RPMI8226 (cell line): ENCODE measurements at regions not wholly inside any gene's neighbourhood (a gene's known extent, or its start where the extent isn't known, plus 50 kb on each side); places are given as distances from the start of the nearest gene placed in this dataset.

ENCODE experiments used
- DNase-seq: peaks from one replicate; pipeline ENCODE4 v3.0.0-alpha.2; 2015

- DNase-seq: no peak
Measured at GRCh38 chr7:155360495-155361345, 63.0 kb downstream of the INSIG1 start.

- DNase-seq: no peak
Measured at GRCh38 chr7:155361346-155361680, 63.6 kb downstream of the INSIG1 start.

DNA sequence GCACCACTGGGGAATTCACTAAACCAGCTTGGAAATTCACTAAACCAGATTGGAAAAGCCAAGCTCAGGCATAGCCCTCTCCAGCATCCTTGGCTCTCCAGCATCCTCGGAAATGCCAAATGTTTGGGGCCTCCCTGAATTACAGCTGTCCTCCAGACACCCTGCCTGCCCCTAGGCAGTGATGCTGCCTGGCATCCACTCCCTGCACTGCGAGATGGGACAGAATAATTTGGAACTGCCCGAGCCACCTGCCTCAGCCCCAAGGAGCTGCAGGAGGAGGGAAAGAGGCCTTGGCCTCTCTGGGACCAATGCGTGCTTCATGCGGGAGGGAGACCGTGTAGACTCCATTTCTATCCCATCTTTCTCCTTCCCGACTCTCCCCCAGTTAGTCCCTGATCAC, 64.3 kb downstream of the INSIG1 start:
- no peak for DNase-seq

DNA sequence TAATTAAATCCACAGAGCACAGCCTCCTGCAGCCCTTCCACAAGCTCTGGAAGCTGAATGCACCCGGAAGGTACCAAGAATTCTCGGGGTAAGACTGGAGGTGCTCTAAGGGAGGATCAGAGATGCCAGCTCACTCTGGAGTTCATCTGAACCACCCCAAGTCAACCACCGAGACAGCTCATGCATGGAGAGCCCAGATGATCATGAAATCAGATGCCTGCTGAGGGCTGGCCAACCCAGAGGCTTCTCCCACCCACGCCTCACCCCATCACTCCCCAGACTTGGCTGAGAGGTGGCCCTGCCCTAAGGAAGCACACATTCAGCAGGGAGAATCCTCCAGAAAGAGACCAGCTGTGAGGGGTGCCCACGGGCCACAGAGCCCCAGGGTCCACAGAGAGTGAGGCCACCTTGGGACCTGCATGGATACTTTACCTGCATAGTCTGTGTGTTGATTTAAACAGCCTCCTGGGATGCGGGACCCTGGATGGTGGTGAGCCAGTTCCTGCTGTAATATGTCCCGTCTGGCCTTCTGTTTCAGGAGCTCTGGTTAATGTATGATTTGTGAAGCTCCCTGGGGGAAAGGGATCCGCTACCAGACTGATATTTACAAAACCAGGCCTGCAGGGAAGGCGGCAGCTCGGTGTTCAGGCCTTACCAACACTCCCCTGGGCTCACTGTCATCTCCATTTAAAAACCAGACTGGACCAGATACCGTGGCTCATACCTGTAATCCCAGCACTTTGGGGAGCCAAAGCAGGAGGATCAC, 64.9 kb downstream of the INSIG1 start:
- DNase-seq: no peak

GRCh38 chr7:155363146-155363539, 65.5 kb downstream of the INSIG1 start:
- DNase-seq: no peak

DNA sequence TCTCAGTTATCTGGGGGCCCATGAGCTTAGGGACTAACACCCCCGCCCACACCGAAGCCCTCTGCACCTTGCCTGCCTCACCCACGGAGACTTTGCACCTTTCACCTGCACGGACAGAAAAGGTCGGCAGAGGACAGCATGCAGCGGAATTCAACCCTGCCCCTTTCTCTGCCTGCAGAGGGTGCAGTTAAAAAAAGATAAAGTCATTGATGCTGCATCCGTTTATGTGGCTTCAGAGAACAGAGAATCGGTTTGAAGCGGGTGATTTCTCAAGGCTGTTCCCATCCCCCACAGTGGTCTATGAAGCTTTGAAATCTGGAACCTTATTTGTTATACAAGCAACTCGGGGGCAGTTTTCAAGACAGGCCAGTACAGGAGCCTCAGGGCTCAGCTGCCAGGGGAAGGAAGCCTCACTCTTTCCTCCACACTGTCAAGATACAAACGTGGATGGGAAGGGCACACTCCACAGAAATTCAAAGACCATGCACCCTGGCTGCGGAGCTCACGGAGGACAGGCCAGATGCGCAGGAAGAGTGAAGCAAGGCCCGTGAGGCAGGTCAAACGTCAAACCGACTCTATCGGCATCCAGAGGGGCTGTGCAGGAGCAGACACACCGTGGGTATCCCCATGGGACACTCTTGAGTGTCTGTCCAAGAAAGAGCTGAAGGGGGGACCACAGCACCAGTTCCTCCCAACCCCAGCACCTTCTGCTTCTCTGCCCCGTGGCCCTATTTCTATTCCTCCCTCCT, 66.3 kb downstream of the INSIG1 start:
- DNase-seq: peak; percentile 56

DNA sequence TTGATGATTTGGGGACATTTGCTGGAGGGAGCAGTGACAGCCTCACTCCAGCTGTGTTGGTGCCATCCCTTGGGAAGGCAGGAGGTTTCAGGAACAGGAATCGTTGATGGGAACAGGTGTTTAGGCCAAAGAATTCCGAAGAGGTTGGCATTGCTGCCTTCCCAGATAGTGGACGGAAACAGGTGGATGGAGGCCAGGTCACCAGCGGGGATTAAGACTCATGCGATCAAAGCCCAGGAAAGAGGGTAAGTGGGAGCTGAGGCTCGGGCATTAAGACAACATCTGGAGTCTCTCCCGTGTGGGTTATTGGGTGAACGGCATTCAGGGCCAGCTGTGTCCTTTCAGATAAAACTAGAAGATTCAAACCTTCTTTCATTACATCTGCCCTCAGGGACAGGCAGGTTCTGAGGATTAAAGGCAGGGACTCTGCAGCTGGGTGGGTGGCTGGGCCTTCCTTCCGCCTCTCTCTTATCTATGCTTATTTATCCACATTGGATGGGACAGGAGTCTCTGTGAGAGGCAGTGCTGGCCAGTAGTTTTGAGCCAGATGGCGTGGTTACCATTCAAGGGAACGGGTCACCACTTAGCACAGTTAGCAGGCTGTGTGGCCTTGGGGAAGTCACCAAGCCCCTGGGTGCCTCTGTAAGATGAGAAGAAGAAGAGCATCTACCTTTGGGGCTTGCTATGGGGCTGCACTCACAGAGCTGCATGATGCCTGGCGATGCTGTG, 67.6 kb downstream of the INSIG1 start:
- no peak for DNase-seq

GRCh38 chr7:155368894-155369600, 71.4 kb downstream of the INSIG1 start:
- no peak for DNase-seq

- DNase-seq: no peak
Measured at GRCh38 chr7:155369766-155370165, 72.1 kb downstream of the INSIG1 start.

- DNase-seq: no peak
Measured at GRCh38 chr7:155371331-155371883, 73.7 kb downstream of the INSIG1 start.

- peak; percentile 53 for DNase-seq
Measured at GRCh38 chr7:155371884-155372781, 74.5 kb downstream of the INSIG1 start.

GRCh38 chr7:155372782-155373358, 75.2 kb downstream of the INSIG1 start:
- no peak for DNase-seq

- no peak for DNase-seq
Measured at GRCh38 chr7:155373359-155374273, 75.9 kb downstream of the INSIG1 start.

DNA sequence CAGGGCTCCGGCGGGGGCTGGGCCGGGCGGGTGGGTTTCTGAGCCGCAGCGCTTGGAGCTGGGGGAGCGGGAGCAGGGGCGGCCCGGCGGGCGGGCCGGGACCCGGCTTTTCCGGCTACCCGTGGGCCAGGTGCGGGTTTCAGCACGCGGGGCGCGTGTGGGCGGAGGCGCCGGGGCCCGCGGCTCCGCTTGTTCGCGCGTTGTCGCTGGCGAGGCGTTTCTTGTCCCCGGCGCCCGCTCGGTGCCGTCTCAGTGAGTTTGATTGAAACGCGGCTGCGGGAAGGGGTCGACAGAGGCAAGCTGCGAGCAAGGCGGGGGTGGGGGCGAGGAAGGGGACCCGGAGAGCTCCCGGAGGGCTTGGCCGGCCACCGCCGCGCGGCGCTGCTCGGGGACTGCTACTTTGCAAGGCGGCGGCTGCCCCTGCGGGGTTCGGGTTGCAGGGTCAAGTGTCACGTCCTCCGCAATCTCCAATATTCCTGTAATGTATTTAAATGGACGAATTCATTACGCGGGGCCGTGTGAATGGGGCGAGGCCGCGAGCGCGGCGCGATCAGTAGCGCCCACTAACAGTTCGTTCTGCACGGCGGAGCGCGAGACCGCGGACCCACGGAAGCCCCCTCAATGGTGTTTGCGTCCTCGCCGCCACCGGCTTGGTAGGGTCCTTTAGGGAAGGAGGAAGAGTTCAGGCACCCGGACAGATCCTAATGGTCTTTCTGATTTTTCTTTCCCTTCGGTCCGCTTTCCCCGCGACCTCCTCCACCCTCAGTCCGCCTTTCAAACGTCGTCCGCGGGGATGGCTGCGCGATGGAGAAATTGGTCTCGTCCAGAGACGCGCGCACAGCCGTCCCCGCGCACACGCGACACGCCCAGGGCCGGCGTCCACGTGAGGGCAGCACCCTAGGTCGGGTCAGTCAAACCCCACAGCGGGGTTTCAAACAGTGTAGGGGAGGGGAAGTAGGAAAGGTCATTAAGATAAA, 76.9 kb downstream of the INSIG1 start:
- no peak for DNase-seq

- DNase-seq: peak; percentile 86
Measured at GRCh38 chr7:155375337-155376277, 77.9 kb downstream of the INSIG1 start.

DNA sequence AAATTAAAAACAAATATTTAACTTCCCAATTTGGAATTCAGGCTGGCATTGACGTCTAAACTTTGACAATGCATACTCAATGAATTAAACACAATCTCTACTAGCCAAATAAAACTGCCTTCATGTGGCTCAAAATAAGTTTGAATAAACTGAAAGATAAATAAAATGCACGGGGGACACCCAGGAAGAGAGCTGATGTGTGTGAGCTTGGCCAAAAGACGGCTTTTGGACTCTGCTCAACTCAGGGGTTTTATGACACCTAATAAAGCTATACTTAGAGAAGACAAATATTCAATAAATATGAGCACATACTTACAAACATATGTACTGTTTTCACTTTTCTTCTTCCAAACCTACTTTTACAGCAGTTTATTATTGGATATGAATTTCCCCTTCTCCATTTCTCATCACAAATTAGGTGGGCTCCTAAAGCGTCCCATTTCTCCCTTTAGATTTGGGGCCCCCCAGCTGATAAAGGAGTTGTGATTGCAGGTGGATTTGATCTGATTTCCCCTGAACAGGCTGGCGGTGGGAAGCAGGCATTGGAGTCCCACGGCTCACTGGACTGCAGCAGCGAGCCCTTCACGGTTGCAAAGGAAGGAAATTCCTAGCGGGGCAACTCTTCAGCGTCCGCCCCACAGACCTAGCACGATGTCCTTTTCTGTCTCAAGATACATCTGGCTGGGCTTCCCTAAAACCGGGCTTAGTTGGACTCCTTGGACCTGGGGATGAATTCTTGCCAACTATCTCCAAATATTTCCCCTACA, 79.6 kb downstream of the INSIG1 start:
- no peak for DNase-seq
